Smooth muscle cell (in vitro differentiated cells): ENCODE measurements at regions not wholly inside any gene's neighbourhood (a gene's known extent, or its start where the extent isn't known, plus 50 kb on each side); places are given as distances from the start of the nearest gene placed in this dataset.
"Not testable (repeated sequence)": the region's sequence is repeated elsewhere in the genome, so short reads cannot be mapped to it uniquely, and the experiment has no call there.

Experiments used
- DNase-seq: peaks from one replicate; lab custom pipeline; 2025; ENCODE audit not compliant: unreplicated experiment; lab: John Stamatoyannopoulos, UW
- H2AFZ ChIP-seq: fragments of 200-600 bp; sonication (generic); 2 replicates; pipeline ENCODE4 v1.6.0; 2016; ENCODE audit warnings: antibody characterized with exemption, low read depth, mild to moderate bottlenecking
- H3F3A ChIP-seq: fragments of 200-600 bp; sonication (generic); 2 replicates; pipeline ENCODE4 v1.6.0; 2017; ENCODE audit warnings: antibody characterized with exemption, low read depth
- H3K27ac ChIP-seq: fragments of 200-600 bp; sonication (generic); 2 replicates; pipeline ENCODE4 v1.5.1; 2016; ENCODE audit warnings: low read depth, mild to moderate bottlenecking
- H3K27me3 ChIP-seq: fragments of 200-600 bp; sonication (generic); 2 replicates; pipeline ENCODE4 v1.6.1; 2016; ENCODE audit warnings: low read depth, mild to moderate bottlenecking
- H3K36me3 ChIP-seq: fragments of 200-600 bp; sonication (generic); 2 replicates; pipeline ENCODE4 v1.5.1; 2016; ENCODE audit warnings: low read depth
- H3K4me1 ChIP-seq: fragments of 200-600 bp; sonication (generic); 2 replicates; pipeline ENCODE4 v1.5.1; 2016; ENCODE audit warnings: low read depth
- H3K4me2 ChIP-seq: fragments of 200-600 bp; sonication (generic); 2 replicates; pipeline ENCODE4 v1.6.0; 2016; ENCODE audit warnings: mild to moderate bottlenecking
- H3K4me3 ChIP-seq: fragments of 200-600 bp; sonication (generic); 2 replicates; pipeline ENCODE4 v1.5.1; 2016; ENCODE audit warnings: mild to moderate bottlenecking
- H3K79me2 ChIP-seq: fragments of 200-600 bp; sonication (generic); 2 replicates; pipeline ENCODE4 v1.6.0; 2016; ENCODE audit warnings: low read depth, mild to moderate bottlenecking
- H3K9ac ChIP-seq: fragments of 200-600 bp; sonication (generic); 2 replicates; pipeline ENCODE4 v1.6.0; 2016; ENCODE audit warnings: low read depth
- H3K9me3 ChIP-seq: fragments of 200-600 bp; sonication (generic); replicated peaks from 2 replicates; pipeline ENCODE4 v1.5.1; 2016; ENCODE audit warnings: low read depth
- H4K20me1 ChIP-seq: fragments of 200-600 bp; sonication (generic); 2 replicates; pipeline ENCODE4 v1.6.0; 2016; ENCODE audit warnings: low read depth
- WGBS: methylation state at CpG from one replicate; pipeline ENCODE4 v1.1.7; 2016; ENCODE audit warnings: low lambda C conversion rate; 5-methylcytosine and 5-hydroxymethylcytosine counted together
- TF ChIP-seq, protein P1 (sequence below): fragments of 200-600 bp; sonication (generic); IDR thresholded peaks from 2 replicates; pipeline ENCODE4 v1.5.1; 2017; ENCODE audit warnings: borderline replicate concordance, mild to moderate bottlenecking, antibody characterized with exemption; ENCODE audit not compliant: insufficient read depth, poor library complexity, severe bottlenecking

- no peaks in the 10 kb centered on the region for H3K36me3 ChIP-seq
- H4K20me1 ChIP-seq = no peaks in the 10 kb centered on the region
- H2AFZ ChIP-seq = peak overlapping the region; percentile 26
- no peak for DNase-seq
- TF ChIP-seq, protein P1, sequence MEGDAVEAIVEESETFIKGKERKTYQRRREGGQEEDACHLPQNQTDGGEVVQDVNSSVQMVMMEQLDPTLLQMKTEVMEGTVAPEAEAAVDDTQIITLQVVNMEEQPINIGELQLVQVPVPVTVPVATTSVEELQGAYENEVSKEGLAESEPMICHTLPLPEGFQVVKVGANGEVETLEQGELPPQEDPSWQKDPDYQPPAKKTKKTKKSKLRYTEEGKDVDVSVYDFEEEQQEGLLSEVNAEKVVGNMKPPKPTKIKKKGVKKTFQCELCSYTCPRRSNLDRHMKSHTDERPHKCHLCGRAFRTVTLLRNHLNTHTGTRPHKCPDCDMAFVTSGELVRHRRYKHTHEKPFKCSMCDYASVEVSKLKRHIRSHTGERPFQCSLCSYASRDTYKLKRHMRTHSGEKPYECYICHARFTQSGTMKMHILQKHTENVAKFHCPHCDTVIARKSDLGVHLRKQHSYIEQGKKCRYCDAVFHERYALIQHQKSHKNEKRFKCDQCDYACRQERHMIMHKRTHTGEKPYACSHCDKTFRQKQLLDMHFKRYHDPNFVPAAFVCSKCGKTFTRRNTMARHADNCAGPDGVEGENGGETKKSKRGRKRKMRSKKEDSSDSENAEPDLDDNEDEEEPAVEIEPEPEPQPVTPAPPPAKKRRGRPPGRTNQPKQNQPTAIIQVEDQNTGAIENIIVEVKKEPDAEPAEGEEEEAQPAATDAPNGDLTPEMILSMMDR = no peak
- H3K4me3 ChIP-seq = no peak overlapping the region
- peaks cover 8% of the 10 kb centered on the region for H3K4me1 ChIP-seq
- no peaks in the 10 kb centered on the region for H3F3A ChIP-seq
- peak overlapping the region; percentile 18 for H3K4me2 ChIP-seq
- H3K27me3 ChIP-seq = no peaks in the 10 kb centered on the region
- no peaks in the 10 kb centered on the region for H3K79me2 ChIP-seq
- H3K9ac ChIP-seq = no peak overlapping the region
- H3K9me3 ChIP-seq = no peaks in the 10 kb centered on the region
- H3K27ac ChIP-seq = peak overlapping the region; percentile 22
These were observed 104.5 kb upstream of the UGP2 start for GRCh38 chr2:63737081-63737751.

GRCh38 chr2:63738019-63738418, 103.7 kb upstream of the UGP2 start:
- peak overlapping the region; percentile 17 for H3K4me2 ChIP-seq
- H3F3A ChIP-seq = no peaks in the 10 kb centered on the region
- H3K27ac ChIP-seq = peak overlapping the region; percentile 22
- H3K9ac ChIP-seq = no peak overlapping the region
- no peak for DNase-seq
- no peak overlapping the region for H2AFZ ChIP-seq
- H3K4me1 ChIP-seq = peaks cover 8% of the 10 kb centered on the region
- TF ChIP-seq, protein P1 = no peak
- WGBS = 83% methylated on average over 2 of the region's 2 CpGs
- no peaks in the 10 kb centered on the region for H3K36me3 ChIP-seq
- H3K4me3 ChIP-seq = no peak overlapping the region
- no peaks in the 10 kb centered on the region for H4K20me1 ChIP-seq
- H3K27me3 ChIP-seq = no peaks in the 10 kb centered on the region
- H3K79me2 ChIP-seq = no peaks in the 10 kb centered on the region
- no peaks in the 10 kb centered on the region for H3K9me3 ChIP-seq

GRCh38 chr2:63739180-63739579, 102.5 kb upstream of the UGP2 start:
- not testable (repeated sequence) for H3K4me1 ChIP-seq, H3K9me3 ChIP-seq

DNA sequence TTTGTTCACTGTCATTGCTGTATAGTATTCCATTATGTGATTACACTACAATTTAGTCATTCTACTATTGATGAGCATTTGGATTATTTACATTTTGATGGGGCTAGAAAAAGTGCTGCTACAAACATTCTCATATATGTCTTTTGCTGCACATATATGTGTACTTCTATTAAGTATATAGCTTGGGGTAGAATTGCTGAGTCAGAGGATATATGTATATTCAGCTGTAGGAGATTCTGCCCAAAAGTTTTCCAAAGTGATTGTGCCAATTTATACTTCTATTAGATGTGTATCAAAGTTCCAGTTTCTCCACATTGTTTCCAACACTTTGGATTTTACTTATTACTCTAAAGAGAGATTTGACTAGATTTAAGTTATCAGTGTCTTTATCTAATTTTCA, 101.7 kb upstream of the UGP2 start:
- no peak overlapping the region for H3K4me2 ChIP-seq
- no peak overlapping the region for H3K27ac ChIP-seq
- H2AFZ ChIP-seq = no peak overlapping the region
- H4K20me1 ChIP-seq = no peaks in the 10 kb centered on the region
- TF ChIP-seq, protein P1 = no peak
- H3K36me3 ChIP-seq = no peaks in the 10 kb centered on the region
- H3K27me3 ChIP-seq = no peaks in the 10 kb centered on the region
- H3K4me3 ChIP-seq = no peak overlapping the region
- no peaks in the 10 kb centered on the region for H3F3A ChIP-seq
- H3K9me3 ChIP-seq = no peaks in the 10 kb centered on the region
- no peak overlapping the region for H3K9ac ChIP-seq
- peaks cover 8% of the 10 kb centered on the region for H3K4me1 ChIP-seq
- no peak for DNase-seq
- H3K79me2 ChIP-seq = no peaks in the 10 kb centered on the region

More at GRCh38 chr2:63739180-63739579, 102.5 kb upstream of the UGP2 start:
- H3K36me3 ChIP-seq, H3K4me3 ChIP-seq, H4K20me1 ChIP-seq, H2AFZ ChIP-seq, DNase-seq, H3K9ac ChIP-seq, H3F3A ChIP-seq, H3K27ac ChIP-seq, H3K27me3 ChIP-seq, H3K4me2 ChIP-seq, H3K79me2 ChIP-seq: not testable (repeated sequence)
- 95% methylated on average over 2 of the region's 2 CpGs for WGBS
